Activated naive CD4-positive, alpha-beta T cell treated with anti-CD3 and anti-CD28 coated beads, Interleukin-2, amount 10 ng/mL, durations not matched to agents 7 days and 5 days (primary cell): ENCODE measurements at regions not wholly inside any gene's neighbourhood (a gene's known extent, or its start where the extent isn't known, plus 50 kb on each side); places are given as distances from the start of the nearest gene placed in this dataset.
"Not testable (repeated sequence)": the region's sequence is repeated elsewhere in the genome, so short reads cannot be mapped to it uniquely, and the experiment has no call there.

Experiments used
- CTCF ChIA-PET: fragments of 350-600 bp; sonication (Branson Sonifier 250); formaldehyde crosslinking; loops from one replicate; lab custom pipeline; 2021; ENCODE audit warnings: antibody characterized with exemption; lab: Charles Lee
- DNase-seq: peaks from one replicate; pipeline ENCODE4 v3.0.0-alpha.2; 2020
- H3K27ac Mint-ChIP-seq: one replicate; pipeline ENCODE4 v1.8.0; 2021; ENCODE audit warnings: mild to moderate bottlenecking, moderate library complexity, mixed read lengths
- H3K27me3 Mint-ChIP-seq: one replicate; pipeline ENCODE4 v1.8.0; 2021; ENCODE audit warnings: mild to moderate bottlenecking, mixed read lengths
- H3K36me3 Mint-ChIP-seq: one replicate; pipeline ENCODE4 v1.8.0; 2021; ENCODE audit warnings: mixed read lengths
- H3K4me1 Mint-ChIP-seq: one replicate; pipeline ENCODE4 v1.8.0; 2021; ENCODE audit warnings: mixed read lengths
- H3K4me3 Mint-ChIP-seq: one replicate; pipeline ENCODE4 v1.8.0; 2021; ENCODE audit warnings: mild to moderate bottlenecking, moderate library complexity, mixed read lengths
- H3K9me3 Mint-ChIP-seq: one replicate; pipeline ENCODE4 v1.8.0; 2021; ENCODE audit warnings: mixed read lengths

DNA sequence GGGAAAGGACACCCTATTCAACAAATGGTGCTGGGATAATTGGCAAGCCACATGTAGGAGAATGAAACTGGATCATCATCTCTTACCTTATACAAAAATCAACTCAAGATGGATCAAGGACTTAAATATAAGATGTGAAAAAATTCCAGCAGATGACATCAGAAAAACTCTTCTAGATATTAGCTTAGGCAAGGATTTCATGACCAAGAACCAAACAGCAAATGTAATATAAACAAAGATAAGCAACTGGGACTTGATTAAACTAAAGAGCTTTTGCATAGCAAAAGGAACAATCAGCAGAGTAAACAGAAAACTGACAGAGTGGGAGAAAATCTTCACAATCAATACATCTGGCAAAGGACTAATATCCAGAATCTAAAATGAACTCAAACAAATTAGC, 54.5 kb upstream of the SPTLC3 start:
- DNase-seq, H3K27me3 Mint-ChIP-seq, H3K4me1 Mint-ChIP-seq, CTCF ChIA-PET, H3K27ac Mint-ChIP-seq, H3K4me3 Mint-ChIP-seq, H3K36me3 Mint-ChIP-seq, H3K9me3 Mint-ChIP-seq: not testable (repeated sequence)

DNA sequence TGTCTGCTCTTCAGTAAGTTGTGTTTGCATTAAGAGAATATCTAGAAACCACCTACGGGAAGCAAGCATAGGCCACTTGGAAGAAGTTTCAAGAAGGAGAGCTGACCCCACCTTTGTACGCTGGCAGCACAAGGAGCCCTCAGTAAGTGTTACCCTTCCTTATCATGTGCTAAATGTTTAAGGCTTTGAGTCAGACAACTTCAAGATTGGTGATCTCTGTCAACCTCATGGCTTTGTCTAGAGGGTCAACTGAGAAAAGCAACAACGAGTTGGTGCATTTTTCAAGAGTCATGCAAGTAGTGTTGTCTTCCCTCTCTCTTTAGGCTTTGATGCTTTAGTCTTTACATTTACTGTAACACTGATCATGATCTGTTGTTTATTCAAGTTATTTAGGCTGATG, 53.2 kb upstream of the SPTLC3 start:
- no peaks in the 10 kb centered on the region for H3K9me3 Mint-ChIP-seq
- no peaks in the 10 kb centered on the region for H3K4me1 Mint-ChIP-seq
- H3K4me3 Mint-ChIP-seq, result no peak overlapping the region
- no peaks in the 10 kb centered on the region for H3K27me3 Mint-ChIP-seq
- no peaks in the 10 kb centered on the region for H3K36me3 Mint-ChIP-seq
- CTCF ChIA-PET, result no interaction called here
- DNase-seq, result no peak
- no peak overlapping the region for H3K27ac Mint-ChIP-seq

DNA sequence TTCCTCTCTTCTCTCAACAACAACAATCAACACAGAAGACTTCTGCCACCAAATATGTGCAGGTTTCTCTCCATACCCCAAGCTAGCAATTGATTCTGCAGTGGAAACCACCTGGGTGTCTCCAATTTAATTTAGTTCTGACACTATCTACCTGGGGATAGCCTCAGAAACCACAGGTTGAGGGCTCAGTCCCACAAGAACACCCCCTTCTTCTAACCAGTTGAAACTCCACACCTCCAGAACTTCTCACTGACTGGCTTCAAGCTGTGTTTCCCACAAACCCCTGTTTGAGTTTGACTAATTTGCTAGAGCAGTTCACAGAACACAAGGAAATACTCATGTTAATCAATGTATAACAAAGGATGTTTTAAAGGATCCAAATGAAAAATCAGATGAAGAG, 52.5 kb upstream of the SPTLC3 start:
- Mint-ChIP-seq H3K4me1 (no peaks in the 10 kb centered on the region), H3K4me3 (no peak overlapping the region), H3K27ac (no peak overlapping the region), H3K36me3 (no peaks in the 10 kb centered on the region), H3K27me3 (no peaks in the 10 kb centered on the region), H3K9me3 (no peaks in the 10 kb centered on the region)
- no peak for DNase-seq
- CTCF ChIA-PET, result no interaction called here

- Mint-ChIP-seq H3K4me3 (no peak overlapping the region), H3K36me3 (no peaks in the 10 kb centered on the region), H3K27ac (no peak overlapping the region), H3K9me3 (no peaks in the 10 kb centered on the region), H3K27me3 (no peaks in the 10 kb centered on the region), H3K4me1 (no peaks in the 10 kb centered on the region)
- CTCF ChIA-PET, result no interaction called here
- no peak for DNase-seq
Measured at GRCh38 chr20:12957968-12958367, 50.8 kb upstream of the SPTLC3 start.
